Neural cell (in vitro differentiated cells): ENCODE measurements at regions not wholly inside any gene's neighbourhood (a gene's known extent, or its start where the extent isn't known, plus 50 kb on each side); places are given as distances from the start of the nearest gene placed in this dataset.
"Not testable (repeated sequence)": the region's sequence is repeated elsewhere in the genome, so short reads cannot be mapped to it uniquely, and the experiment has no call there.

Source experiments
- H2AFZ ChIP-seq: fragments of 200-600, 300-800 bp; sonication (generic), shearing (Covaris generic); 2 replicates; pipeline ENCODE4 v1.6.0; 2014; ENCODE audit warnings: low read depth, mild to moderate bottlenecking, antibody characterized with exemption, low read length, moderate library complexity
- H3F3A ChIP-seq: fragments of 200-600 bp; shearing (Covaris generic); 2 replicates; pipeline ENCODE4 v1.6.1; 2016; ENCODE audit warnings: mild to moderate bottlenecking, moderate library complexity, mixed read lengths, antibody characterized with exemption, low read length; ENCODE audit not compliant: insufficient read depth, poor library complexity, severe bottlenecking
- H3K27ac ChIP-seq: fragments of 200-600, 300-800 bp; sonication (generic), shearing (Covaris generic); 2 replicates; pipeline ENCODE4 v1.5.1; 2014; ENCODE audit warnings: mild to moderate bottlenecking, low read length, moderate library complexity
- H3K27me3 ChIP-seq: fragments of 300-800, 200-600 bp; sonication (generic), shearing (Covaris generic); 2 replicates; pipeline ENCODE4 v1.6.0; 2014; ENCODE audit warnings: mild to moderate bottlenecking, low read depth, low read length, moderate library complexity; ENCODE audit not compliant: insufficient read depth
- H3K36me3 ChIP-seq: fragments of 300-800, 200-600 bp; sonication (generic), shearing (Covaris generic); 2 replicates; pipeline ENCODE4 v1.5.1; 2014; ENCODE audit warnings: mild to moderate bottlenecking, antibody characterized with exemption, low read length, moderate library complexity; ENCODE audit not compliant: insufficient read depth
- H3K4me2 ChIP-seq: fragments of 300-800, 200-600 bp; sonication (generic), shearing (Covaris generic); 2 replicates; pipeline ENCODE4 v1.6.0; 2014; ENCODE audit warnings: mild to moderate bottlenecking, low read length
- H3K4me3 ChIP-seq: fragments of 300-800, 200-600 bp; sonication (generic), shearing (Covaris generic); 2 replicates; pipeline ENCODE4 v1.5.1; 2014; ENCODE audit warnings: mild to moderate bottlenecking, low read length, moderate library complexity
- H3K79me2 ChIP-seq: fragments of 200-600 bp; shearing (Covaris generic); replicated peaks from 2 replicates; pipeline ENCODE4 v1.6.0; 2014; ENCODE audit warnings: mild to moderate bottlenecking, low read length, moderate library complexity; ENCODE audit not compliant: insufficient read depth
- H3K9ac ChIP-seq: fragments of 300-800, 200-600 bp; sonication (generic), shearing (Covaris generic); 2 replicates; pipeline ENCODE4 v1.6.1; 2016; ENCODE audit warnings: mild to moderate bottlenecking, low read length, mixed read lengths
- H3K9me2 ChIP-seq: fragments of 200-600 bp; shearing (Covaris generic); 2 replicates; pipeline ENCODE4 v1.6.1; 2016; ENCODE audit warnings: mild to moderate bottlenecking, low read length, mixed read lengths; ENCODE audit not compliant: insufficient read depth
- H3K9me3 ChIP-seq: fragments of 200-600, 300-800 bp; sonication (generic), shearing (Covaris generic); 2 replicates; pipeline ENCODE4 v1.6.1; 2016; ENCODE audit warnings: mild to moderate bottlenecking, mixed run types, low read length, moderate library complexity, mixed read lengths
- H4K20me1 ChIP-seq: fragments of 200-600 bp; shearing (Covaris generic); 2 replicates; pipeline ENCODE4 v1.6.1; 2016; ENCODE audit warnings: mild to moderate bottlenecking, mixed run types; ENCODE audit not compliant: insufficient read depth
- CTCF ChIP-seq: fragments of 450-650 bp; IDR thresholded peaks from 2 replicates; pipeline ENCODE4 v1.5.1; 2014; ENCODE audit warnings: antibody characterized with exemption, mild to moderate bottlenecking, moderate library complexity; ENCODE audit not compliant: poor library complexity, severe bottlenecking
- EP300 ChIP-seq: fragments of 450-650 bp; conservative IDR thresholded peaks from 2 replicates; pipeline ENCODE4 v1.6.1; 2014; ENCODE audit warnings: antibody characterized with exemption, mild to moderate bottlenecking, moderate library complexity; ENCODE audit not compliant: poor library complexity, severe bottlenecking
- EZH2 ChIP-seq: fragments of 200-600, 300-800 bp; shearing (Covaris generic), sonication (generic); IDR thresholded peaks from 2 replicates; pipeline ENCODE4 v1.6.1; 2014; ENCODE audit warnings: antibody characterized with exemption, low read length, borderline replicate concordance, mild to moderate bottlenecking; ENCODE audit not compliant: insufficient read depth, poor library complexity, severe bottlenecking
- MXI1 ChIP-seq: fragments of 450-650 bp; conservative IDR thresholded peaks from 2 replicates; pipeline ENCODE4 v1.6.1; 2014; ENCODE audit warnings: antibody characterized with exemption, mild to moderate bottlenecking; ENCODE audit not compliant: poor library complexity, severe bottlenecking
- POLR2AphosphoS5 ChIP-seq: IDR thresholded peaks from 2 replicates; pipeline ENCODE4 v1.6.1; 2012
- RAD21 ChIP-seq: fragments of 450-650 bp; conservative IDR thresholded peaks from 2 replicates; pipeline ENCODE4 v1.6.1; 2014; ENCODE audit warnings: antibody characterized with exemption, mild to moderate bottlenecking, moderate library complexity
- SMC3 ChIP-seq: fragments of 450-650 bp; conservative IDR thresholded peaks from 2 replicates; pipeline ENCODE4 v1.6.1; 2014; ENCODE audit warnings: antibody characterized with exemption, mild to moderate bottlenecking, moderate library complexity; ENCODE audit not compliant: poor library complexity
- TAF1 ChIP-seq: IDR thresholded peaks from 2 replicates; pipeline ENCODE4 v1.6.1; 2012; ENCODE audit warnings: low read depth
- TF ChIP-seq, protein P1 (sequence below): IDR thresholded peaks from 2 replicates; pipeline ENCODE4 v1.6.1; 2012; ENCODE audit warnings: borderline replicate concordance

- H3K9me2 ChIP-seq, result no peaks in the 10 kb centered on the region
- H3F3A ChIP-seq, result no peaks in the 10 kb centered on the region
- no peak overlapping the region for H3K9ac ChIP-seq
- H4K20me1 ChIP-seq, result no peaks in the 10 kb centered on the region
- no peak overlapping the region for H3K4me2 ChIP-seq
- H3K9me3 ChIP-seq, result no peaks in the 10 kb centered on the region
- no peaks in the 10 kb centered on the region for H3K79me2 ChIP-seq
- TF ChIP-seq EZH2 (no peak), RAD21 (no peak), EP300 (no peak), MXI1 (no peak), TAF1 (no peak), SMC3 (no peak), POLR2AphosphoS5 (no peak), CTCF (no peak)
- TF ChIP-seq, protein P1, sequence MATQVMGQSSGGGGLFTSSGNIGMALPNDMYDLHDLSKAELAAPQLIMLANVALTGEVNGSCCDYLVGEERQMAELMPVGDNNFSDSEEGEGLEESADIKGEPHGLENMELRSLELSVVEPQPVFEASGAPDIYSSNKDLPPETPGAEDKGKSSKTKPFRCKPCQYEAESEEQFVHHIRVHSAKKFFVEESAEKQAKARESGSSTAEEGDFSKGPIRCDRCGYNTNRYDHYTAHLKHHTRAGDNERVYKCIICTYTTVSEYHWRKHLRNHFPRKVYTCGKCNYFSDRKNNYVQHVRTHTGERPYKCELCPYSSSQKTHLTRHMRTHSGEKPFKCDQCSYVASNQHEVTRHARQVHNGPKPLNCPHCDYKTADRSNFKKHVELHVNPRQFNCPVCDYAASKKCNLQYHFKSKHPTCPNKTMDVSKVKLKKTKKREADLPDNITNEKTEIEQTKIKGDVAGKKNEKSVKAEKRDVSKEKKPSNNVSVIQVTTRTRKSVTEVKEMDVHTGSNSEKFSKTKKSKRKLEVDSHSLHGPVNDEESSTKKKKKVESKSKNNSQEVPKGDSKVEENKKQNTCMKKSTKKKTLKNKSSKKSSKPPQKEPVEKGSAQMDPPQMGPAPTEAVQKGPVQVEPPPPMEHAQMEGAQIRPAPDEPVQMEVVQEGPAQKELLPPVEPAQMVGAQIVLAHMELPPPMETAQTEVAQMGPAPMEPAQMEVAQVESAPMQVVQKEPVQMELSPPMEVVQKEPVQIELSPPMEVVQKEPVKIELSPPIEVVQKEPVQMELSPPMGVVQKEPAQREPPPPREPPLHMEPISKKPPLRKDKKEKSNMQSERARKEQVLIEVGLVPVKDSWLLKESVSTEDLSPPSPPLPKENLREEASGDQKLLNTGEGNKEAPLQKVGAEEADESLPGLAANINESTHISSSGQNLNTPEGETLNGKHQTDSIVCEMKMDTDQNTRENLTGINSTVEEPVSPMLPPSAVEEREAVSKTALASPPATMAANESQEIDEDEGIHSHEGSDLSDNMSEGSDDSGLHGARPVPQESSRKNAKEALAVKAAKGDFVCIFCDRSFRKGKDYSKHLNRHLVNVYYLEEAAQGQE, result no peak
- H2AFZ ChIP-seq, result no peak overlapping the region
- H3K27ac ChIP-seq, result no peak overlapping the region
- no peaks in the 10 kb centered on the region for H3K27me3 ChIP-seq
- no peaks in the 10 kb centered on the region for H3K36me3 ChIP-seq
- no peak overlapping the region for H3K4me3 ChIP-seq
Measured at GRCh38 chr2:155895016-155895415, 437.5 kb downstream of the NR4A2 start.

DNA sequence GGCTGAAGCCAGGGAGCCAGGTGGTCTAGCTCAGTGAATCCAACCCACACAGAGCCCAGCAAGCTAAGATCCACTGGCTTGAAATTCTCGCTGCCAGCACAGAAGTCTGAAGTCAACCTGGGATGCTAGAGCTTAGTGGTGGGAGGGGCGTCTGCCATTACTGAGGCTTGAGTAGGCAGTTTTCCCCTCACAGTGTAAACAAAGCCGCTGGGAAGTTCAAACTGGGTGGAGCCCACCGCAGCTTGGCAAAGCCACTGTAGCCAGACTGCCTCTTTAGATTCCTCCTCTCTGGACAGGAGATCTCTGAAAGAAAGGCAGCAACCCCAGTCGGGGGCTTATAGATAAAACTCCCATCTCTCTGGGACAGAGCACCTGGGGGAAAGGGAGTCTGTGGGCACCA is 452.1 kb downstream of the NR4A2 start:
- H2AFZ ChIP-seq, H3F3A ChIP-seq, H3K9me3 ChIP-seq, H3K4me3 ChIP-seq, H3K4me2 ChIP-seq, H3K9ac ChIP-seq, H4K20me1 ChIP-seq, H3K27ac ChIP-seq, H3K36me3 ChIP-seq, H3K79me2 ChIP-seq, H3K9me2 ChIP-seq, H3K27me3 ChIP-seq: not testable (repeated sequence)

GRCh38 chr2:155879900-155880299 is 452.6 kb downstream of the NR4A2 start:
- not testable (repeated sequence) for H3K4me3 ChIP-seq, H3K27ac ChIP-seq, H4K20me1 ChIP-seq, H3K9me2 ChIP-seq, H3F3A ChIP-seq, H2AFZ ChIP-seq, H3K9ac ChIP-seq, H3K4me2 ChIP-seq, H3K36me3 ChIP-seq, H3K27me3 ChIP-seq, H3K9me3 ChIP-seq, H3K79me2 ChIP-seq
